HUES48 (cell line): ENCODE measurements at regions not wholly inside any gene's neighbourhood (a gene's known extent, or its start where the extent isn't known, plus 50 kb on each side); places are given as distances from the start of the nearest gene placed in this dataset.

Source experiments
- H3K27ac ChIP-seq: one replicate; pipeline ENCODE4 v1.7.0; 2013; ENCODE audit warnings: low read depth, low read length, inconsistent platforms
- H3K27me3 ChIP-seq: 2 replicates; pipeline ENCODE4 v1.6.1; 2013; ENCODE audit warnings: mild to moderate bottlenecking, low read length; ENCODE audit not compliant: control insufficient read depth, insufficient read depth
- H3K36me3 ChIP-seq: 2 replicates; pipeline ENCODE4 v1.6.1; 2013; ENCODE audit warnings: low read length; ENCODE audit not compliant: control insufficient read depth, insufficient read depth
- H3K4me1 ChIP-seq: 2 replicates; pipeline ENCODE4 v1.6.1; 2013; ENCODE audit warnings: mild to moderate bottlenecking, low read length; ENCODE audit not compliant: control insufficient read depth, insufficient read depth
- H3K4me3 ChIP-seq: 2 replicates; pipeline ENCODE4 v1.5.1; 2013; ENCODE audit warnings: mild to moderate bottlenecking, low read depth, low read length
- H3K9ac ChIP-seq: 2 replicates; pipeline ENCODE4 v1.6.1; 2013; ENCODE audit warnings: mild to moderate bottlenecking, low read depth, low read length, moderate library complexity
- H3K9me3 ChIP-seq: 2 replicates; pipeline ENCODE4 v1.6.1; 2013; ENCODE audit warnings: low read length; ENCODE audit not compliant: control insufficient read depth, insufficient read depth

GRCh38 chr12:124403273-124403672 is 108.4 kb downstream of the RFLNA start:
- H3K9me3 ChIP-seq, result no peaks in the 10 kb centered on the region
- no peak overlapping the region for H3K9ac ChIP-seq
- no peak overlapping the region for H3K27ac ChIP-seq
- H3K4me1 ChIP-seq, result peaks cover 9% of the 10 kb centered on the region
- no peak overlapping the region for H3K4me3 ChIP-seq
- no peaks in the 10 kb centered on the region for H3K27me3 ChIP-seq
- H3K36me3 ChIP-seq, result peaks cover 27% of the 10 kb centered on the region

- no peaks in the 10 kb centered on the region for H3K9me3 ChIP-seq
- no peak overlapping the region for H3K4me3 ChIP-seq
- H3K27ac ChIP-seq, result no peak overlapping the region
- peaks cover 9% of the 10 kb centered on the region for H3K4me1 ChIP-seq
- H3K36me3 ChIP-seq, result peaks cover 35% of the 10 kb centered on the region
- no peak overlapping the region for H3K9ac ChIP-seq
- H3K27me3 ChIP-seq, result no peaks in the 10 kb centered on the region
These were observed 107.6 kb downstream of the RFLNA start for GRCh38 chr12:124402248-124403066.

GRCh38 chr12:124401704-124402221 is 106.9 kb downstream of the RFLNA start:
- Histone ChIP-seq H3K4me1 (peaks cover 9% of the 10 kb centered on the region), H3K27ac (peak overlapping the region; percentile 10), H3K4me3 (no peak overlapping the region), H3K9ac (no peak overlapping the region), H3K36me3 (peaks cover 42% of the 10 kb centered on the region), H3K9me3 (no peaks in the 10 kb centered on the region), H3K27me3 (no peaks in the 10 kb centered on the region)

- peaks cover 56% of the 10 kb centered on the region for H3K36me3 ChIP-seq
- H3K27ac ChIP-seq, result no peak overlapping the region
- no peaks in the 10 kb centered on the region for H3K9me3 ChIP-seq
- peaks cover 6% of the 10 kb centered on the region for H3K4me1 ChIP-seq
- H3K27me3 ChIP-seq, result no peaks in the 10 kb centered on the region
- H3K9ac ChIP-seq, result no peak overlapping the region
- H3K4me3 ChIP-seq, result no peak overlapping the region
These were observed 105.2 kb downstream of the RFLNA start for GRCh38 chr12:124400124-124400523.

- Histone ChIP-seq H3K36me3 (peaks cover 61% of the 10 kb centered on the region), H3K4me3 (no peak overlapping the region), H3K27ac (no peak overlapping the region), H3K4me1 (peaks cover 1% of the 10 kb centered on the region; the same call in 1 of the 2 replicates), H3K27me3 (no peaks in the 10 kb centered on the region), H3K9ac (no peak overlapping the region), H3K9me3 (no peaks in the 10 kb centered on the region)
These were observed 104.7 kb downstream of the RFLNA start for GRCh38 chr12:124399622-124400021.

GRCh38 chr12:124398578-124399227 is 103.8 kb downstream of the RFLNA start:
- no peaks in the 10 kb centered on the region for H3K9me3 ChIP-seq
- H3K4me1 ChIP-seq, result no peaks in the 10 kb centered on the region
- no peak overlapping the region for H3K4me3 ChIP-seq
- H3K9ac ChIP-seq, result no peak overlapping the region
- no peak overlapping the region for H3K27ac ChIP-seq
- H3K27me3 ChIP-seq, result no peaks in the 10 kb centered on the region
- H3K36me3 ChIP-seq, result peaks cover 70% of the 10 kb centered on the region

GRCh38 chr12:124397807-124398577 is 103.1 kb downstream of the RFLNA start:
- no peaks in the 10 kb centered on the region for H3K27me3 ChIP-seq
- no peaks in the 10 kb centered on the region for H3K4me1 ChIP-seq
- no peak overlapping the region for H3K9ac ChIP-seq
- H3K4me3 ChIP-seq, result no peak overlapping the region
- no peaks in the 10 kb centered on the region for H3K9me3 ChIP-seq
- no peak overlapping the region for H3K27ac ChIP-seq
- H3K36me3 ChIP-seq, result peaks cover 73% of the 10 kb centered on the region

- Histone ChIP-seq H3K9ac (no peak overlapping the region), H3K27ac (no peak overlapping the region), H3K36me3 (peaks cover 73% of the 10 kb centered on the region), H3K9me3 (no peaks in the 10 kb centered on the region), H3K4me1 (peaks cover 3% of the 10 kb centered on the region; the same call in 1 of the 2 replicates), H3K4me3 (no peak overlapping the region), H3K27me3 (no peaks in the 10 kb centered on the region)
These were observed 102.4 kb downstream of the RFLNA start for GRCh38 chr12:124397399-124397679.

- Histone ChIP-seq H3K27me3 (no peaks in the 10 kb centered on the region), H3K4me1 (peaks cover 7% of the 10 kb centered on the region; the same call in 1 of the 2 replicates), H3K9ac (no peak overlapping the region), H3K27ac (no peak overlapping the region), H3K4me3 (no peak overlapping the region), H3K36me3 (peaks cover 75% of the 10 kb centered on the region), H3K9me3 (no peaks in the 10 kb centered on the region)
These were observed 101.9 kb downstream of the RFLNA start for GRCh38 chr12:124396544-124397398.

- no peaks in the 10 kb centered on the region for H3K27me3 ChIP-seq
- no peaks in the 10 kb centered on the region for H3K9me3 ChIP-seq
- H3K9ac ChIP-seq, result no peak overlapping the region
- no peak overlapping the region for H3K27ac ChIP-seq
- peaks cover 7% of the 10 kb centered on the region; the same call in 1 of the 2 replicates for H3K4me1 ChIP-seq
- peaks cover 71% of the 10 kb centered on the region for H3K36me3 ChIP-seq
- no peak overlapping the region for H3K4me3 ChIP-seq
These were observed 101.1 kb downstream of the RFLNA start for GRCh38 chr12:124395986-124396385.
